HepG2 (cell line): ENCODE measurements at regions not wholly inside any gene's neighbourhood (a gene's known extent, or its start where the extent isn't known, plus 50 kb on each side); places are given as distances from the start of the nearest gene placed in this dataset.

Source experiments
- ATAC-seq: fragments of 200-7000 bp; cut with Tn5 transposase; 3 replicates; pipeline ENCODE4 v1.9.1; 2020; ENCODE audit warnings: mild to moderate bottlenecking, moderate library complexity
- BruUV-seq: library from RNA; stranded (reverse); fragments of 400-500 nt; replicated peaks from 2 replicates; lab custom pipeline; 2021; lab: Mats Ljungman, UMichigan
- CTCF ChIA-PET: fragments of 300-600 bp; formaldehyde crosslinking; extraction: SDS; loops from one replicate; lab custom pipeline; 2021; ENCODE audit warnings: low total read pairs, inconsistent platforms, low intra/inter-chr PET ratio; lab: Yijun Ruan, JAX
- POLR2A ChIA-PET: fragments of 350-600 bp; sonication (Branson Sonifier 250); formaldehyde crosslinking; loops from one replicate; lab custom pipeline; 2020; ENCODE audit warnings: antibody characterized with exemption, inconsistent platforms; lab: Yijun Ruan, JAX
- DNase-seq: peaks from one replicate; pipeline ENCODE4 v3.0.0-alpha.2; 2015; ENCODE audit warnings: low spot score
- FAIRE-seq: peaks from 3 replicates; lab custom pipeline; 2011; peaks lifted over from hg19 to GRCh38; lab: Jason Lieb, UNC
- H2AFZ ChIP-seq: one replicate; pipeline ENCODE4 v1.6.1; 2011; ENCODE audit warnings: low read length, inconsistent platforms
- H3K27ac ChIP-seq: fragments of 300-600 bp; 3 replicates; pipeline ENCODE4 v1.8.0; 2011; ENCODE audit warnings: mixed run types, mild to moderate bottlenecking, mixed read lengths, low read length, inconsistent platforms; ENCODE audit not compliant: insufficient read depth; ENCODE audit errors: extremely low read length
- H3K27me3 ChIP-seq, 2 experiments: fragments of 200-600 bp in 1 of 2; 2 replicates in 1 of 2; 3 replicates in 1 of 2; pipeline versions ENCODE4 v1.6.0 to v1.8.0; 2011; ENCODE audit warnings: low read length in 2 of 2, mild to moderate bottlenecking in 2 of 2, moderate library complexity in 2 of 2, inconsistent platforms in 1 of 2; ENCODE audit not compliant: insufficient read depth in 2 of 2, control insufficient read depth in 1 of 2
- H3K36me3 ChIP-seq, 2 experiments: fragments of 200-600 bp in 1 of 2; replicated peaks in 1 of 2; 2 replicates in 1 of 2; 3 replicates in 1 of 2; pipeline versions ENCODE4 v1.5.1 to v1.8.0; 2011; ENCODE audit warnings: low read length in 2 of 2, inconsistent platforms in 1 of 2; ENCODE audit not compliant: insufficient read depth in 2 of 2, control insufficient read depth in 1 of 2
- H3K4me1 ChIP-seq: 2 replicates; pipeline ENCODE4 v1.5.1; 2012; ENCODE audit warnings: low read length, inconsistent platforms; ENCODE audit not compliant: insufficient read depth
- H3K4me2 ChIP-seq: 2 replicates; pipeline ENCODE4 v1.6.0; 2011; ENCODE audit warnings: low read depth, low read length, inconsistent platforms
- H3K4me3 ChIP-seq, 3 experiments: fragments of 200-600 bp in 1 of 3; sonication (generic), shearing (Covaris generic) in 1 of 3; replicated peaks in 1 of 3; 2 replicates each; pipeline ENCODE4 v1.5.1; 2011 to 2016; ENCODE audit warnings: low read length in 3 of 3, inconsistent platforms in 2 of 3, low read depth in 2 of 3, mild to moderate bottlenecking in 2 of 3, control low read depth in 1 of 3, mixed read lengths in 1 of 3; ENCODE audit not compliant: insufficient read depth in 1 of 3
- H3K79me2 ChIP-seq: one replicate; pipeline ENCODE4 v1.6.1; 2011; ENCODE audit warnings: low read length, inconsistent platforms; ENCODE audit not compliant: insufficient read depth
- H3K9ac ChIP-seq: 2 replicates; pipeline ENCODE4 v1.6.0; 2011; ENCODE audit warnings: mild to moderate bottlenecking, low read depth, low read length, inconsistent platforms; ENCODE audit not compliant: insufficient read depth
- H3K9me3 ChIP-seq: 2 replicates; pipeline ENCODE4 v1.5.1; 2012; ENCODE audit warnings: mild to moderate bottlenecking, low read length
- H4K20me1 ChIP-seq: 2 replicates; pipeline ENCODE4 v1.6.0; 2011; ENCODE audit warnings: inconsistent platforms, mild to moderate bottlenecking, low read length, moderate library complexity; ENCODE audit not compliant: insufficient read depth
- CCDC6 ChIP-seq: sonication (generic); formaldehyde crosslinking; IDR thresholded peaks from 2 replicates; pipeline ENCODE4 v1.8.1; 2022; ENCODE audit warnings: mild to moderate bottlenecking, missing genetic modification reagents, moderate library complexity
- KDM5A ChIP-seq: fragments of 200-600 bp; sonication (generic); IDR thresholded peaks from 2 replicates; pipeline ENCODE4 v1.7.0; 2018; ENCODE audit warnings: antibody characterized with exemption, mild to moderate bottlenecking, low read length, borderline replicate concordance
- KLF16 ChIP-seq, 2 experiments: sonication (generic) in 1 of 2; formaldehyde crosslinking in 1 of 2; IDR thresholded peaks; 2 replicates each; pipeline versions ENCODE4 v1.6.1 to v1.8.0; 2016 to 2023; ENCODE audit warnings: missing genetic modification reagents in 2 of 2, missing compliant biosample characterization in 1 of 2
- MATR3 ChIP-seq: sonication (generic); formaldehyde crosslinking; IDR thresholded peaks from 2 replicates; pipeline ENCODE4 v1.4.0; 2020; ENCODE audit warnings: missing genetic modification reagents
- REL ChIP-seq: sonication (generic); formaldehyde crosslinking; conservative IDR thresholded peaks from 2 replicates; pipeline ENCODE4 v1.8.0; 2022; ENCODE audit warnings: mild to moderate bottlenecking, missing genetic modification reagents, moderate library complexity
- RNF2 ChIP-seq: fragments of 450-650 bp; conservative IDR thresholded peaks from 2 replicates; pipeline ENCODE4 v1.6.1; 2016; ENCODE audit warnings: low read depth
- ZMYM2 ChIP-seq: sonication (generic); formaldehyde crosslinking; IDR thresholded peaks from 2 replicates; pipeline ENCODE4 v1.8.0; 2022; ENCODE audit warnings: mild to moderate bottlenecking, missing genetic modification reagents
- ZNF329 ChIP-seq: sonication (generic); formaldehyde crosslinking; IDR thresholded peaks from 2 replicates; pipeline ENCODE4 v1.9.0; 2021; ENCODE audit warnings: low read depth, mild to moderate bottlenecking, missing genetic modification reagents
- ZNF543 ChIP-seq: sonication (generic); formaldehyde crosslinking; IDR thresholded peaks from 2 replicates; pipeline ENCODE4 v1.4.0; 2020; ENCODE audit warnings: mild to moderate bottlenecking, missing genetic modification reagents
- WGBS: methylation state at CpG from one replicate; pipeline ENCODE4 v1.1.6; 2017; ENCODE audit warnings: low lambda C conversion rate; 5-methylcytosine and 5-hydroxymethylcytosine counted together
- in situ Hi-C: cut with HindIII; loops from 2 replicates; pipeline ENCODE4 v1.10.0; 2017; ENCODE audit warnings: low pct_unique_long_range_greater_than_20kb; ENCODE audit not compliant: extremely low pct_ligation_motif_present
- intact Hi-C: fragments of 100-400 bp; cut with micrococcal nuclease; formaldehyde crosslinking; loops from one replicate; pipeline ENCODE4 v1.10.0; 2022; ENCODE audit not compliant: unreplicated experiment
- TF ChIP-seq, protein P1 (sequence below): sonication (generic); formaldehyde crosslinking; IDR thresholded peaks from 2 replicates; pipeline ENCODE4 v1.4.0; 2020; ENCODE audit warnings: missing genetic modification reagents
- TF ChIP-seq, protein P2 (sequence below): sonication (generic); formaldehyde crosslinking; IDR thresholded peaks from 2 replicates; pipeline ENCODE4 v1.4.0; 2020; ENCODE audit warnings: missing genetic modification reagents, borderline replicate concordance

DNA sequence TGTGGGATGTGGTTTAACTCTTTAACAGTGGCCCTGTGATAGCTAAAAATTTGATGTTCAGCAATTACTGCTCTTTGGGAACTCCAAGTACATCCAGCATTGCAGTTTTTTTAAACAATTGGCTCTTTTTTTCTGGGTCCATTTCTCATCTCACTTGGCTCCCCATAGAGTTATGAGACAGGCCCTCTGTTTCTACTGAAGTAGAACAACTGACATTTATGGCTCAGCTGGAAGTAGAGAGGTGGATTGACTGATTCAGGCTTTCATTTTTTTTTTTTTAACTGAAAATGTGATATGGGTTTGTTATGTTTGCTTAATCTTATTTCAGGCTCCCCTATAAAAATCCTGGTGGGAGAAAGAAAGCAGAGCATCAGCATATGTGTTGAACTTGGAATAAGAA, 96.6 kb upstream of the CD180 start (continued):
- no peak for TF ChIP-seq KDM5A
- TF ChIP-seq CCDC6, result no peak
- no peak for TF ChIP-seq KLF16 (CRISPR knock-in tag; IDR thresholded peaks at IDR 0.05)
- no peak for TF ChIP-seq REL (CRISPR knock-in tag)

GRCh38 chr5:67292201-67292940, 95.8 kb upstream of the CD180 start:
- Histone ChIP-seq H3K4me3 (no peak overlapping the region), H4K20me1 (no peaks in the 10 kb centered on the region), H2AFZ (no peak overlapping the region), H3K36me3 (no peaks in the 10 kb centered on the region), H3K79me2 (no peaks in the 10 kb centered on the region), H3K9ac (no peak overlapping the region), H3K4me1 (no peaks in the 10 kb centered on the region), H3K4me2 (no peak overlapping the region), H3K9me3 (no peaks in the 10 kb centered on the region), H3K27me3 (no peaks in the 10 kb centered on the region), H3K27ac (no peak overlapping the region)
- no peak for ATAC-seq
- no TSS peak for BruUV-seq
- POLR2A ChIA-PET, result no interaction called here
- TF ChIP-seq, protein P1, sequence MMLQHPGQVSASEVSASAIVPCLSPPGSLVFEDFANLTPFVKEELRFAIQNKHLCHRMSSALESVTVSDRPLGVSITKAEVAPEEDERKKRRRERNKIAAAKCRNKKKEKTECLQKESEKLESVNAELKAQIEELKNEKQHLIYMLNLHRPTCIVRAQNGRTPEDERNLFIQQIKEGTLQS (CRISPR knock-in tag), result no peak
- TF ChIP-seq ZNF543 (CRISPR knock-in tag), result no peak
- TF ChIP-seq ZMYM2 (CRISPR knock-in tag), result no peak
- no peak for TF ChIP-seq ZNF329
- no peak for TF ChIP-seq MATR3 (CRISPR knock-in tag)
- TF ChIP-seq, protein P2, sequence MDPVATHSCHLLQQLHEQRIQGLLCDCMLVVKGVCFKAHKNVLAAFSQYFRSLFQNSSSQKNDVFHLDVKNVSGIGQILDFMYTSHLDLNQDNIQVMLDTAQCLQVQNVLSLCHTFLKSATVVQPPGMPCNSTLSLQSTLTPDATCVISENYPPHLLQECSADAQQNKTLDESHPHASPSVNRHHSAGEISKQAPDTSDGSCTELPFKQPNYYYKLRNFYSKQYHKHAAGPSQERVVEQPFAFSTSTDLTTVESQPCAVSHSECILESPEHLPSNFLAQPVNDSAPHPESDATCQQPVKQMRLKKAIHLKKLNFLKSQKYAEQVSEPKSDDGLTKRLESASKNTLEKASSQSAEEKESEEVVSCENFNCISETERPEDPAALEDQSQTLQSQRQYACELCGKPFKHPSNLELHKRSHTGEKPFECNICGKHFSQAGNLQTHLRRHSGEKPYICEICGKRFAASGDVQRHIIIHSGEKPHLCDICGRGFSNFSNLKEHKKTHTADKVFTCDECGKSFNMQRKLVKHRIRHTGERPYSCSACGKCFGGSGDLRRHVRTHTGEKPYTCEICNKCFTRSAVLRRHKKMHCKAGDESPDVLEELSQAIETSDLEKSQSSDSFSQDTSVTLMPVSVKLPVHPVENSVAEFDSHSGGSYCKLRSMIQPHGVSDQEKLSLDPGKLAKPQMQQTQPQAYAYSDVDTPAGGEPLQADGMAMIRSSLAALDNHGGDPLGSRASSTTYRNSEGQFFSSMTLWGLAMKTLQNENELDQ (CRISPR knock-in tag), result no peak
- no peak for TF ChIP-seq RNF2
- in situ Hi-C loops (no loop called here), intact Hi-C loops (no loop called here)
- DNase-seq, result no peak
- WGBS, result 17% methylated on average over 4 of the region's 4 CpGs
- CTCF ChIA-PET, result no interaction called here
- no peak for FAIRE-seq
